ENCODE measurements at regions not wholly inside any gene's neighbourhood (a gene's known extent, or its start where the extent isn't known, plus 50 kb on each side); places are given as distances from the start of the nearest gene placed in this dataset.
A peak's percentile ranks its signal among the peaks of the same experiment; 100 is the strongest.
"Not testable (repeated sequence)": the region's sequence is repeated elsewhere in the genome, so short reads cannot be mapped to it uniquely, and the experiment has no call there.

DNA sequence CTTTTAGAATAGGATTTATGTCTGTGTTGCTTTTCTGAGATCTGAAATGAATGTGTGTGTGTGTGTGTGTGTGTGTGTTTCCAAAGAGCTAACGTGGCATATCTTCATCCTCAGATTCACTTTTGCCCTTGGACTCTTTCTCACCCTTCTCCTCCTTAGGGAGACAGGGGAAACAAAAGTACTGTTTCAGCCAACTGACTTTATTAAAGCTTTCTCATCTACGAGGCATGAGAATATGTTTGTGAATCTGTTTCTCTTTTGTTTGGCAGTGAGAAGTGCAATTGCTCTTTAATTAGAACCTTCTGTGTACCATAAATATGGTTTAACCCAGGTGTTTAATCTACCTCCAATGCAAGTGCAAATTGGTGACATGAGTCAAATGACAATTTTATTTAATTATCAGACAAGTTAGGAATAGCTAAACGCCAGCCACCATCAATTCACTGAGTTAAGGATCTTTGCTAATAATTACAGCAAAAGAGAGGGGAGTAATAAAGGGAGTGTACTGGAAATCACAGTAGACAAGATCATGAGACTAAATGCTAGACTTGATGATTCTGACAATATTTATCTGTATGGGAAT lies 186.4 kb upstream of the COL3A1 start:
- DNase-seq (ENCODE audit: low spot score) = no peak

DNA sequence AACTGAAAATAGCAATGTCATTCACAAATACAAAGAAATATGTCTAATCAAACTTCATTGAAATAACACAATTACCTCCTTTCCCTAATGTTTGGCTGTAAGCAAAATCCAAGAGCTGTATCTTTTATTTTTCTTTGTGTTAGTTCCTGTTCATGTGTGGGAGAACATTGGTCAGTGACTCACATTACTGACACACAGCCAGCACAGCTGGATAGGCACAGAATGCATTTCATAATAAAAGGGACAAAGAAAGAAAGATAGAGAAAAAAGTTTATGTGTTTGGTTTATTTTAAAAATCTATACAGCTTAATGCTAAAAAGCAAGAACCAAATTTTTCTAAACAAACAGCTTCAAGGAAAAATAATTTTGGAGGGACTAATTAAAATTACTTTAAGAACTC lies 185.6 kb upstream of the COL3A1 start:
- peak; percentile 41 for DNase-seq (ENCODE audit: low spot score)

- DNase-seq (ENCODE audit: low spot score) = no peak
These were observed 184.2 kb upstream of the COL3A1 start for GRCh38 chr2:188789951-188790350.

- DNase-seq (ENCODE audit: low spot score) = not testable (repeated sequence)
These were observed 179.7 kb upstream of the COL3A1 start for GRCh38 chr2:188794453-188794852.

- DNase-seq (ENCODE audit: low spot score) = no peak
These were observed 178.4 kb upstream of the COL3A1 start for GRCh38 chr2:188795762-188796161.

DNA sequence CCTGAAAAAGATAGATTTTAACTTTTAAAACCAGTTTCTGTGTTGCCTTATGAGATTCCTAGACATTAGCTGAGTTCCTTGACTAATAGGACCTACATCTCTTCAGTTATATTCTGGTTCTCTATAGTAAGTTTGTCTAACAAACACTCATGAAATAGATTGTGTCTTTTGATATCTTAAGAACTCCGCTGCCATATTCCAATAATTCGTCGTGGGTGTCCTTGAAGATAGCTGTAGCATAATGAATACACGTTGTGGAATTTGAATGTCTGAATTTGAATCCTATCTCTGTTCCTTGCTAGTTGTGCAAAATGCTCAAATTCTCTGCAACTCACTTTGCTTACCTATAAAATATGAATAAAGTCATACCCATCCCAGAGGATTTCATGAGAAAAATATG lies 176.8 kb upstream of the COL3A1 start:
- no peak for DNase-seq (ENCODE audit: low spot score)

- no peak for DNase-seq (ENCODE audit: low spot score)
These were observed 176.0 kb upstream of the COL3A1 start for GRCh38 chr2:188798159-188798558.

DNA sequence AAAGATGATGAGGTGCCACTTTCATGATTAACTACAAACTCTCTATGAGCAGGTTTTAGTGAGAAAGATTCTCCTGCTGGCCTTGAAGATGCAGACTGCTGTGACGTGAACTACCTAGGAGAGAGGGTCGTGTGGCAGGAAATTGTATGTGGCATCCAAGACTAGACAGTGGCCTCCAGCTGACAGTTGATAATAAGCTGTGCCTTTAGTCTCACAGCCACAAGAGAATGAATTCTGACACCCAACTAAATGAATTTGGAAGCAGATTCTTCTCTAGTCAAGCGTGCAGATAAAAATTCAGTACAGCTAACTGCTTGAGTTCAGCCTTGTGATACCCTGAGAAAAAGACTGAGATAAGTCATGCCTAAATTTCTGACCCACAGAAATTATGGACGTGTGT lies 169.0 kb upstream of the COL3A1 start:
- no peak for DNase-seq (ENCODE audit: low spot score)

DNA sequence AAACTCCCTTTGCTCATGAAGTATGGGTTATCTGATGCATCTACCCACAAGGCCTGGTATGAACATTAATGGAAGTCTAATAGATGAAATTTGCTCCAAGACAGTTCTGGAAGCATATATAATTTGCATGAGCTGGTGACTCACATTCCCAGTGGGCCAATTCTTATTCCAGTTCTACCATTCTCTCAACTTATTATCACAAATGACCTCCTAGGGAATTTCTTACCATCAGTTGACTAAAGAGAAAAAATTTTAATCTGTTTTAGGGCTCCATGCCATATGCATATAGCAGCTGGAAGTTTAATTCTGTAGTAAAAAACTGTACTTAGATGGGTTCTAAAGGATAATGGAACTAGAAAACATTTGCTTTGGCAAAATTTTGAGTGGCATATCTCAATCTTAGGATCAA lies 165.2 kb upstream of the COL3A1 start:
- no peak for DNase-seq (ENCODE audit: low spot score)

GRCh38 chr2:188810586-188810985 lies 163.6 kb upstream of the COL3A1 start:
- DNase-seq (ENCODE audit: low spot score) = no peak

DNA sequence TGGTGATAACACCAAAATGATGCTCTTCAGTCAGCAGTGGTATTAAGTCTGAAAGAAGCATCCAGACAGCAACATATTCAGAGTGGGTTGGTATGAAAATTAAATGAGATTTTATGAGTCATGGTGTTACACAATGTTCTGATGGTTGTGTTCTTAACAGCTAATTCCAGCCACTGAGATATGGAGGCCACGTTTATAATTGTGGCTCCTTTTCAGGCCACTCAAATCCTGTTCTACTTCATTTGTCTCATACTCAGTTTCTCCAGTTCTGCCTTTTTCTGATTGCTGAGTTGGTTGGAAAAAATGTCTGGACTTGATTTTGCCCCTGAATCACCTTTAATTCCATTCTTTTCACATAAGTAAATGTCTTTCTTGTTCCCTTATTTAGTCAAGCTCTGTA lies 162.7 kb upstream of the COL3A1 start:
- DNase-seq (ENCODE audit: low spot score) = no peak

DNA sequence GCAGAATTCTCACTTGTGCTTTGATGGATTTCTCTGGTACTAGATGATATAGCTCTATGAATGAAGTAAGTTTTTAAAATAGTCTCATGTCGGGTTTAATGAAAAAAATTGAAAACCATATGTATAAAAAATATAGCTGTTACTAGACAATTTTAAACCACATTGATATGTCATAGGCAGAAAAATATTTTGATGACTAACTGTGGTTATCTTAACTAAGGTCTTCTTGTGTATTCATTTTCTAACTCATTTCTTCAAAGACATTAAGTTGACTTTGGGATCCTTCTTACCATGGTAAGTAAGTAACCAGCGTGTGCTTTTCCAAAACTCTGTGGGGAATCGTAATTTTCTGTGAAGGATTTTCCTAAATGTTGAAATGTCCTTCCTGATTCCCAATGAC lies 160.9 kb upstream of the COL3A1 start:
- DNase-seq (ENCODE audit: low spot score) = peak; percentile 22

DNA sequence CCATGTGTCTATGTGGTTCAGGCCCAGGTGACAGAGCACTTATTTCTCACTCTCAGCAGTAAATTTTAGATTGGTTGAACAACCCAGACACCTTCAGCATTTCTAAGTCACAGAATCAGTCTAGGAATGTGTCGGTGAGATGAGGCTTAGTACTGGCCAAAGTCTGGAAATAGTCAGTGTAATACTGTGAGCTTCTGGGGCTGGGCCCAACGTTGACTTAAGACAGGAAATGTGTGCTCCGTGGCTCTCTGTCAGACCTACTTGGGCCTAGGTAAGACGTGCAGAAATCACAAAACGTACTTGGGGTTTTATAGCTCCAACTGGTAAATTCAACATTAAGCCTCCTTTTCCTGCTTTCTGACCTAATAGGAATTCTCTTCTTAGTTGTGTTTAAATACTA lies 160.3 kb upstream of the COL3A1 start:
- no peak for DNase-seq (ENCODE audit: low spot score)

- DNase-seq (ENCODE audit: low spot score) = no peak
These were observed 155.2 kb upstream of the COL3A1 start for GRCh38 chr2:188819011-188819410.

- DNase-seq (ENCODE audit: low spot score) = no peak
These were observed 154.4 kb upstream of the COL3A1 start for GRCh38 chr2:188819792-188820191.

DNA sequence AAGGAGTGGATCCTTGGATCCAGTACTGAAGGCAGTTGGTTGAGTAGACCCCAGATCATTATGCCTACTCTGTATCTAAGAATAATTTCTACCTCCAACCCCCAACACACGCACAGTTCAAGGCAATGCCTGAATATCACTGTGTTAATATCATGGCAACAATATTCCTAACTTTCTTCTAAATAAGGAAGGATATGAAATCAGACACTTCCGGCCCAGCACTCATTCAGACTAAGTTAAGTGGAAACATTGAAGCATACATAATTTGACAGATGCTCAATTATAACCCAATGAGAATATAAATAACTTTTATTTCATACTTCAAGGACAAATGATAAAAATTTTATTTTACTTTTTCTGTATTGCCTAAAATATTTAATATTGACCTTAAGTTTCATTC lies 153.6 kb upstream of the COL3A1 start:
- DNase-seq (ENCODE audit: low spot score) = no peak

DNA sequence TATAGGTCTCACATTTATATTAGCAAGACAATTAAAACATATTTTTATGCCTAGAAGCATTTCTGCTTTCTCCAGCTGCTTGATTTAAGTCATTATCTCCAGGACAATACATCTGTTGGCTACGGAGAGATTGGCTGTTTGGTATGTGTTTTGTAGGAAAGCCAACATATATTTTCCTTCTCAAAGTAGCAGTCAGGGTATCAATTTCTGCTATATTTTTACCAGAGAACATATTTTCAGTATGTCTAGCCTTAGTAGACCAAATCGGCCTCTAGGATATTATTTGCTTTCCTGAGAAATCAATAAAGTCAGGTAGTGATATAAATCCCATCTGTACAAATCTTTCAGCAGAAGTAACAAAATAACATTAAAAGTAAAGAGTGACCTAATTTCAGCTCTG lies 150.0 kb upstream of the COL3A1 start:
- no peak for DNase-seq (ENCODE audit: low spot score)

DNA sequence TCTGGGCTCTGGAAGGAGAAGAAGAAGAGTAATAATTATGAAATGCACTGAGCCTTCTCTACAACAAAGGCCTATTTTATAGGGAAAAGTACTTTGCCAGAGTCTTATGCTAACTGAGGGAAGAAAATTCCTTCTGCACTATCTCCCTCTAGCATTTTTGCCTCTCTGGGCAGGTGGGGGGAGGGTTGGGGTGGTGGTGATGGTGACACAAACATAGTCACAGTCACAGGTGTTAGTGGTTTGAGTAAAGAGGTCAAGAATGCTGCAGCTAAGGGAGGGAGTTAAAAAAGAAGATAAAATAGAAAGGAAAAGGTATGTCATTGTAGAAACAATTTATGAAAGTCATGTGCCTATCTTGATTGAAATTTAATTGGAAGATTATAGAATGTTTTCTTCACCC lies 140.8 kb upstream of the COL3A1 start:
- DNase-seq (ENCODE audit: low spot score) = no peak

DNA sequence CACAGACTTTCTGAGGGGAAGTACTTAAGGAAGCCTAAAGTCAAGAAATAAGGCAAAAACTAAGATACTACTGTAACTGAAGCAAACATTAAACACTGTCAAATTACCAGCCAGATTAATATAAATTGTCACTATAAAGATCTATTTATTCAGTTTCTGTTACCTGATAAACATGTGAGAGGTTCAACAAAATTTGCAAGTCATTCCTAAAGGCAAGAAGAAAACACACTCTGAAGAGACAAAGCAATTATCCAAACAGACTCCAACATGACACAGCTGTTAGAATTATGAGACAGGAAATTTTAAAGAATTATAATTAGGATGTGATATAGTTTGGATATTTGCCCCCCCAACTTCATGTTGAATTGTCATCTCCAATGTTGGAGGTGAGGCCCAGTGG lies 140.4 kb upstream of the COL3A1 start:
- DNase-seq (ENCODE audit: low spot score) = no peak

- no peak for DNase-seq (ENCODE audit: low spot score)
These were observed 139.2 kb upstream of the COL3A1 start for GRCh38 chr2:188835006-188835405.

GRCh38 chr2:188835821-188836220 lies 138.4 kb upstream of the COL3A1 start:
- DNase-seq (ENCODE audit: low spot score) = no peak

DNA sequence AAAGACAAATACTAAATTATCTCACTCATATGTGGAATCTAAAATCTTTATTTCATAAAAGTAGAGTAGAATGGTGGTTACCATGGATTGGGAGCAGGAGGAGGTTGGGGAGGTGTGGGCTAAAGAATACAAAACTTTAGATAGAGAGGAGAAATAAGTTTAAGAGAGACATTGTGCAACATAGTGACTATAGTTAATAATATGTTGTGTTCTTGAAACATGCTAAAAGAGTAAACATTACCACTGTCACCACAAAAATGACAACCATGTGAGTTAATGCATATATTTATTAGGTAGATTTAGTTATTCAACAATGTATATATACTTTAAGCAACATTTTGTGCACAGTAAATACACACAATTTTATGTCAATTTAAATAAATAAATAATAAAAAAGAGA lies 128.5 kb upstream of the COL3A1 start:
- no peak for DNase-seq (ENCODE audit: low spot score)

GRCh38 chr2:188848887-188849435 lies 125.2 kb upstream of the COL3A1 start:
- no peak for DNase-seq (ENCODE audit: low spot score)

GRCh38 chr2:188850786-188851185 lies 123.4 kb upstream of the COL3A1 start:
- DNase-seq (ENCODE audit: low spot score) = no peak

- DNase-seq (ENCODE audit: low spot score) = no peak
These were observed 122.9 kb upstream of the COL3A1 start for GRCh38 chr2:188851311-188851710.

All from AG08396 (cell line).